ENCODE measurements at regions not wholly inside any gene's neighbourhood (a gene's known extent, or its start where the extent isn't known, plus 50 kb on each side); places are given as distances from the start of the nearest gene placed in this dataset.
A peak's percentile ranks its signal among the peaks of the same experiment; 100 is the strongest.

- TF ChIP-seq CTCF (IDR thresholded peaks at IDR 0.05): no peak
- no peak for TF ChIP-seq POLR2A (IDR thresholded peaks at IDR 0.05)
- intact Hi-C loops (cut with DNase I): loop anchor here in 1 of 10 donors (10.0 kb wide), 1 partner anchor 245 kb away; the partner anchor contains the start of gene TLN2
- H3K27ac ChIP-seq: no peak overlapping the region
These were observed 402.5 kb upstream of the TPM1 start for GRCh38 chr15:62639906-62640605.

DNA sequence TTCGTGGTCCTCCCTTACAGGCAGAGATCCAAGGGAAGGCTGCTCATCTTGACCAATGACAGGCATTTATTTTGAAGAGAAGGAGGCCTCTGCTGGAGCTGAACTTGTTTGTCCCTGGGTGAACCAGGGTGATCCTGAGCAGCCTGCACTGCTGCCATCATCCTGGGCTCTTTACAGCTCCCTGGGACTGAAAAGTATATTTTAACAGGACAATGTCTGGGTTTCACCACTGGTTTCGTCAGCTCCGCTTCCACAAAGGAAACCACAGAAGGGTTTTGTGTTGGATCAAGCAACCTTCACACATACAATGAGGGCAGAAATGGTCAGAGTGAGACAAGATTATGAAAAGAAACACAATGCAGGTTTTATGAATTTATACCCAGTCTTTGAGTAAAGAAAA, 400.7 kb upstream of the TPM1 start:
- no peak overlapping the region for H3K4me3 ChIP-seq
- no peaks in the 10 kb centered on the region for H3K9me3 ChIP-seq
- ATAC-seq (no peak), DNase-seq (no peak)
- TF ChIP-seq CTCF (IDR thresholded peaks at IDR 0.05) (no peak), POLR2A (IDR thresholded peaks at IDR 0.05) (no peak)
- H3K27me3 ChIP-seq: no peaks in the 10 kb centered on the region
- H3K4me1 ChIP-seq: peaks cover 0 to 28% (median 6%) of the 10 kb centered on the region in 12 donors
- intact Hi-C loops (cut with DNase I): loop anchor here in 1 of 10 donors (10.0 kb wide), 1 partner anchor 247 kb away; the partner anchor contains the start of gene TLN2
- WGBS, 4 donors: 71 to 80% (median 77%) methylated on average over 3 of the region's 3 CpGs
- no peaks in the 10 kb centered on the region for H3K36me3 ChIP-seq
- no peak overlapping the region for H3K27ac ChIP-seq

More at GRCh38 chr15:62639906-62640605, 402.5 kb upstream of the TPM1 start:
- DNase-seq (no peak), ATAC-seq (peak in 1 of 4 donors; percentile 20)
- WGBS, 4 donors: 78 to 96% (median 87%) methylated on average over 6 of the region's 6 CpGs
- Histone ChIP-seq H3K4me1 (peaks cover 0 to 24% (median 6%) of the 10 kb centered on the region in 12 donors), H3K9me3 (no peaks in the 10 kb centered on the region), H3K36me3 (no peaks in the 10 kb centered on the region), H3K27me3 (no peaks in the 10 kb centered on the region), H3K4me3 (no peak overlapping the region)

DNA sequence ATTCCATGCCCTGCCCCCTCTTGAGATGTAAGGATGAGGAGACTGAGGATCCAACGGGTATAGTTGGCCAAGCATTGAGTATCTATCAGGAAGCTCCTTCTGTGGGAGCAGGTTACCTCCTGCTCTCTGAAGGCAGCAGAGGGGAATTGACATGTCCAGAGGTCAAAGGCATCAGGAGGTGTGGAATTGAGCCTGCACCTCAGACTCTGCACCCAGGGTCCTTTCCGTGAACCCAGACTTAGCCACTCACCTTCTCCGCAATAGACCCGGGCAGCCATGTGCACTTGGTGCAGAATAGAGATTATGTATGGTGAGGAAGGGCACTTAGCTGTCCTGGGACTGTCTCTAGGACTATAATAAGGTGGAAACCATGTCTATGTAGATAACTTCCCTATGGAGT, 399.0 kb upstream of the TPM1 start:
- intact Hi-C loops (cut with DNase I): loop anchor here in 1 of 10 donors (10.0 kb wide), 1 partner anchor 249 kb away; the partner anchor contains the start of gene TLN2
- H3K4me1 ChIP-seq: peaks cover 0 to 33% (median 10%) of the 10 kb centered on the region in 12 donors

More for the DNA sequence above, 399.0 kb upstream of the TPM1 start:
- WGBS, 4 donors: 94 to 98% (median 96%) methylated on average over 4 of the region's 4 CpGs
- Histone ChIP-seq H3K9me3 (no peaks in the 10 kb centered on the region), H3K36me3 (peaks cover 0 to 2% (median 0%) of the 10 kb centered on the region in 9 donors), H3K4me3 (no peak overlapping the region), H3K27me3 (no peaks in the 10 kb centered on the region), H3K27ac (no peak overlapping the region)
- DNase-seq: no peak
- no peak for ATAC-seq
- no peak for TF ChIP-seq CTCF (IDR thresholded peaks at IDR 0.05)
- TF ChIP-seq POLR2A (IDR thresholded peaks at IDR 0.05): no peak

Measured in heart left ventricle (tissue), 16 donors.